ENCODE measurements at regions not wholly inside any gene's neighbourhood (a gene's known extent, or its start where the extent isn't known, plus 50 kb on each side); places are given as distances from the start of the nearest gene placed in this dataset.

DNA sequence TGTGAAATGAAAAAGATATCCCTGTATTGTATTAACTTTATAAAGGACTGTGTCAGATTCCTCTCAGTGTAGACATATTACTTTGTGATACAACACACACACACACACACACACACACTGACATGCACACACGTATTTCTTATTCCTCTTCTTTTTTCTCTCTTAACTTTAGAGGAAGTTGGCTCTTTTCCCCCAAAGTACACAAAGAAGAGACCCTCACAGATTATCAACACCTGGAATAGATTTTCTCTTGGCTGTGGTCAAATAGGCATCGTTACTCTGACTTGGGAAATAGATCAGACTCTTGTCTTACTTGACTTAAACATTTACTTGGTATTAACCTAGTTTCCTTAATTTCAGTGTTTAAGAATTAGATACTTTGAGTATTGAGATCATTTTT lies 792.8 kb downstream of the ADGRL2 start:
- no peak overlapping the region for H2BK5ac ChIP-seq (ENCODE audit: low read length)
- no peak overlapping the region for H2AK5ac ChIP-seq (ENCODE audit: low read depth, low read length)
- H3K4me1 ChIP-seq (ENCODE audit: control insufficient read depth in 2 of 2, insufficient read depth in 1 of 2, low read depth in 1 of 2, low read length in 2 of 2): no peaks in the 10 kb centered on the region
- H4K91ac ChIP-seq (ENCODE audit: low read depth, low read length, poor library complexity): no peak overlapping the region
- H3K4ac ChIP-seq (ENCODE audit: low read length): no peak overlapping the region
- H3K18ac ChIP-seq (ENCODE audit: low read length): no peak overlapping the region
- no peak overlapping the region for H2BK12ac ChIP-seq (ENCODE audit: low read length)
- H3K36me3 ChIP-seq (replicated peaks in 1 of 2; ENCODE audit: control insufficient read depth in 2 of 2, insufficient read depth in 2 of 2, low read length in 2 of 2): no peaks in the 10 kb centered on the region
- H3K23ac ChIP-seq (ENCODE audit: low read depth, low read length, poor library complexity): no peak overlapping the region
- H3K9ac ChIP-seq (ENCODE audit: low read depth, low read length, poor library complexity): no peak overlapping the region
- H3K27ac ChIP-seq (replicated peaks; ENCODE audit: low read length): no peak overlapping the region
- no peak overlapping the region for H2AFZ ChIP-seq (ENCODE audit: low read length)
- no peaks in the 10 kb centered on the region for H3K79me1 ChIP-seq (ENCODE audit: low read depth, low read length)
- no peak overlapping the region for H2BK120ac ChIP-seq (ENCODE audit: low read depth, low read length)
- no peaks in the 10 kb centered on the region for H3K27me3 ChIP-seq (ENCODE audit: control insufficient read depth in 3 of 3, insufficient read depth in 3 of 3, low read depth in 1 of 3, low read length in 3 of 3)
- H4K8ac ChIP-seq (ENCODE audit: low read depth, low read length): no peak overlapping the region
- H3K4me2 ChIP-seq (ENCODE audit: insufficient read depth, low read length, poor library complexity, severe bottlenecking): no peak overlapping the region
- DNase-seq (ENCODE audit: low spot score): no peak
- H2BK15ac ChIP-seq (ENCODE audit: low read length): no peak overlapping the region
- no peaks in the 10 kb centered on the region for H3K9me3 ChIP-seq (replicated peaks in 1 of 2; ENCODE audit: control insufficient read depth in 2 of 2, insufficient read depth in 1 of 2, low read depth in 1 of 2, low read length in 2 of 2)
- WGBS, 2 donors (ENCODE audit: extremely low coverage in 2 of 2, insufficient read length in 2 of 2, insufficient replicate concordance in 1 of 2): no CpG with 5 or more reads among the region's 2 CpGs
- H3K14ac ChIP-seq (ENCODE audit: low read length): no peak overlapping the region
- no peak overlapping the region for H3K4me3 ChIP-seq (ENCODE audit: low read length in 2 of 2)

DNA sequence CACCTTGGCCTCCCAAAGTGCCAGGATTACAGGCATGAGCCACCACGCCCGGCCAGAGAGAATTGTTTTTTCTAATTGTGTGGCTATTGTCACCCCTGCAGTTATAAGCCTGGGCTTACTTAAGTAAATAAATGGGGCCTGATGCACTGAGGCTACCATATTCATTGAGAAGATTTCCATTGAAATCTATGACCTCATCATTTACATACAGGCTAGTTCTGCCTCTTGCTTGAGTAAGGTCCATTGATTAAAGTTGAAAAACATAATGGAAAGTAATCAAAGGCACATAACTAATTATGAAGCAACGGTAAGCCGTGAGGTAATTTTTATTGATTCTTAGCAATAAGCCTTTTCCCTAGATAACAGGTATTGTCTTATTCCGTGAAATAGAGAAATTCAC lies 788.9 kb downstream of the ADGRL2 start:
- no peak overlapping the region for H3K9ac ChIP-seq (ENCODE audit: low read depth, low read length, poor library complexity)
- H2BK5ac ChIP-seq (ENCODE audit: low read length): no peak overlapping the region
- H2AFZ ChIP-seq (ENCODE audit: low read length): no peak overlapping the region
- H2AK5ac ChIP-seq (ENCODE audit: low read depth, low read length): no peak overlapping the region
- H2BK15ac ChIP-seq (ENCODE audit: low read length): no peak overlapping the region
- no peak overlapping the region for H4K91ac ChIP-seq (ENCODE audit: low read depth, low read length, poor library complexity)
- H3K27me3 ChIP-seq (ENCODE audit: control insufficient read depth in 3 of 3, insufficient read depth in 3 of 3, low read depth in 1 of 3, low read length in 3 of 3): no peaks in the 10 kb centered on the region
- no peak overlapping the region for H3K4ac ChIP-seq (ENCODE audit: low read length)
- H3K18ac ChIP-seq (ENCODE audit: low read length): no peak overlapping the region
- H3K4me3 ChIP-seq (ENCODE audit: low read length in 2 of 2): no peak overlapping the region
- WGBS, 2 donors (ENCODE audit: extremely low coverage in 2 of 2, insufficient read length in 2 of 2, insufficient replicate concordance in 1 of 2): no CpG with 5 or more reads among the region's 5 CpGs
- no peak overlapping the region for H3K27ac ChIP-seq (replicated peaks; ENCODE audit: low read length)
- no peak overlapping the region for H3K14ac ChIP-seq (ENCODE audit: low read length)
- no peak overlapping the region for H2BK120ac ChIP-seq (ENCODE audit: low read depth, low read length)
- H3K4me2 ChIP-seq (ENCODE audit: insufficient read depth, low read length, poor library complexity, severe bottlenecking): no peak overlapping the region
- no peaks in the 10 kb centered on the region for H3K4me1 ChIP-seq (ENCODE audit: control insufficient read depth in 2 of 2, insufficient read depth in 1 of 2, low read depth in 1 of 2, low read length in 2 of 2)
- H2BK12ac ChIP-seq (ENCODE audit: low read length): no peak overlapping the region
- H3K36me3 ChIP-seq (replicated peaks in 1 of 2; ENCODE audit: control insufficient read depth in 2 of 2, insufficient read depth in 2 of 2, low read length in 2 of 2): no peaks in the 10 kb centered on the region
- H3K9me3 ChIP-seq (replicated peaks in 1 of 2; ENCODE audit: control insufficient read depth in 2 of 2, insufficient read depth in 1 of 2, low read depth in 1 of 2, low read length in 2 of 2): no peaks in the 10 kb centered on the region
- no peak overlapping the region for H3K23ac ChIP-seq (ENCODE audit: low read depth, low read length, poor library complexity)
- no peak for DNase-seq (ENCODE audit: low spot score)
- no peaks in the 10 kb centered on the region for H3K79me1 ChIP-seq (ENCODE audit: low read depth, low read length)
- no peak overlapping the region for H4K8ac ChIP-seq (ENCODE audit: low read depth, low read length)

DNA sequence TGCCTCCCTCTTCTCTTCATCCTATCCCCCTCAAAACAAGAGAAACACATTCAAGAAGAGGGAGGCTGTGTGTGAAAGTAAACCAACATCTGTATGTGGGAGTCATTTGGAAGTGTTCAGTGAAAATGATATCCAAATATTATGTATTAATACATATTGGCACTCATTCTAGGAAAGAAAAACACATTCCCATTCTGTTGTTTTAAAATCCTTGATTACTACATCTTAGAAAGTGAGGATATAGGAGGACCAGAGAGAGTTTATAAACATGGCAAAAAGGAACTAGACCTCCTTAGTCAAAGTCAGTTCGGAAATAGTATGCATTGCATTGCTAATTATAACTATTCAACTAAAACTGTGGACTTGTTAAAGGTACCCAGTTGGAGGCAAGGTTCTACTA lies 786.6 kb downstream of the ADGRL2 start:
- no peaks in the 10 kb centered on the region for H3K36me3 ChIP-seq (replicated peaks in 1 of 2; ENCODE audit: control insufficient read depth in 2 of 2, insufficient read depth in 2 of 2, low read length in 2 of 2)
- no peak for DNase-seq (ENCODE audit: low spot score)
- WGBS, 2 donors (ENCODE audit: extremely low coverage in 2 of 2, insufficient read length in 2 of 2, insufficient replicate concordance in 1 of 2): no CpG with 5 or more reads among the region's 1 CpG

DNA sequence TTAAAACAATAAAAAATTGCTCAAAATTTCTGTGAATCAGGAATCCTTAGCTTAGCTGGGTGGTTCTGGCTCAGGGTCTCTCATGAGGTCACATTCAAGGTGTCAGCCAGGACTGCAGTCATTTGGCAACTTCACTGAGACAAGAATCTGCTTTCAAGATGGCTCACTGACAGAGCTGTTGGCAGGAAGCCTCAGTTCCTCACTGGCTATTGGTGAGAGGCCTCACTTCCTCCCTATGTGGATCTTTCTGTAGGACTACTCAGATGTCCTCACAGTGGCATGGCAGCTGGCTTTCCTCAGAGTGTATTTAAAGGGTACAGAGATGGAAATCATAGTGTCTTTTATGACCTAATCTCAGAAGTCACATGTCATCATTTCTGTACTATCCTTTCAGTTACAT lies 785.7 kb downstream of the ADGRL2 start:
- no peak overlapping the region for H3K18ac ChIP-seq (ENCODE audit: low read length)
- no peak for DNase-seq (ENCODE audit: low spot score)
- H3K4me2 ChIP-seq (ENCODE audit: insufficient read depth, low read length, poor library complexity, severe bottlenecking): no peak overlapping the region
- no peak overlapping the region for H3K4me3 ChIP-seq (ENCODE audit: low read length in 2 of 2)
- H3K4ac ChIP-seq (ENCODE audit: low read length): no peak overlapping the region
- no peak overlapping the region for H3K14ac ChIP-seq (ENCODE audit: low read length)
- no peak overlapping the region for H2BK120ac ChIP-seq (ENCODE audit: low read depth, low read length)
- no peaks in the 10 kb centered on the region for H3K4me1 ChIP-seq (ENCODE audit: control insufficient read depth in 2 of 2, insufficient read depth in 1 of 2, low read depth in 1 of 2, low read length in 2 of 2)
- no peak overlapping the region for H4K8ac ChIP-seq (ENCODE audit: low read depth, low read length)
- H3K27me3 ChIP-seq (ENCODE audit: control insufficient read depth in 3 of 3, insufficient read depth in 3 of 3, low read depth in 1 of 3, low read length in 3 of 3): no peaks in the 10 kb centered on the region
- no peak overlapping the region for H2BK12ac ChIP-seq (ENCODE audit: low read length)
- H3K23ac ChIP-seq (ENCODE audit: low read depth, low read length, poor library complexity): no peak overlapping the region
- no peak overlapping the region for H2BK5ac ChIP-seq (ENCODE audit: low read length)
- no peak overlapping the region for H4K91ac ChIP-seq (ENCODE audit: low read depth, low read length, poor library complexity)
- H2AFZ ChIP-seq (ENCODE audit: low read length): peak overlapping the region; percentile 41
- no peaks in the 10 kb centered on the region for H3K9me3 ChIP-seq (replicated peaks in 1 of 2; ENCODE audit: control insufficient read depth in 2 of 2, insufficient read depth in 1 of 2, low read depth in 1 of 2, low read length in 2 of 2)
- no peak overlapping the region for H2AK5ac ChIP-seq (ENCODE audit: low read depth, low read length)
- H3K36me3 ChIP-seq (replicated peaks in 1 of 2; ENCODE audit: control insufficient read depth in 2 of 2, insufficient read depth in 2 of 2, low read length in 2 of 2): no peaks in the 10 kb centered on the region
- no peak overlapping the region for H3K9ac ChIP-seq (ENCODE audit: low read depth, low read length, poor library complexity)
- no peaks in the 10 kb centered on the region for H3K79me1 ChIP-seq (ENCODE audit: low read depth, low read length)
- no peak overlapping the region for H2BK15ac ChIP-seq (ENCODE audit: low read length)
- H3K27ac ChIP-seq (replicated peaks; ENCODE audit: low read length): no peak overlapping the region

More for the DNA sequence above, 786.6 kb downstream of the ADGRL2 start:
- Histone ChIP-seq H3K4ac (ENCODE audit: low read length) (no peak overlapping the region), H2AFZ (ENCODE audit: low read length) (no peak overlapping the region), H3K14ac (ENCODE audit: low read length) (no peak overlapping the region), H3K18ac (ENCODE audit: low read length) (no peak overlapping the region), H2BK15ac (ENCODE audit: low read length) (no peak overlapping the region), H3K9me3 (replicated peaks in 1 of 2; ENCODE audit: control insufficient read depth in 2 of 2, insufficient read depth in 1 of 2, low read depth in 1 of 2, low read length in 2 of 2) (no peaks in the 10 kb centered on the region), H2BK120ac (ENCODE audit: low read depth, low read length) (no peak overlapping the region), H4K91ac (ENCODE audit: low read depth, low read length, poor library complexity) (no peak overlapping the region), H3K27me3 (ENCODE audit: control insufficient read depth in 3 of 3, insufficient read depth in 3 of 3, low read depth in 1 of 3, low read length in 3 of 3) (no peaks in the 10 kb centered on the region), H2AK5ac (ENCODE audit: low read depth, low read length) (no peak overlapping the region), H2BK5ac (ENCODE audit: low read length) (no peak overlapping the region), H4K8ac (ENCODE audit: low read depth, low read length) (no peak overlapping the region), H3K27ac (replicated peaks; ENCODE audit: low read length) (no peak overlapping the region), H3K4me1 (ENCODE audit: control insufficient read depth in 2 of 2, insufficient read depth in 1 of 2, low read depth in 1 of 2, low read length in 2 of 2) (no peaks in the 10 kb centered on the region), H3K9ac (ENCODE audit: low read depth, low read length, poor library complexity) (no peak overlapping the region), H3K4me2 (ENCODE audit: insufficient read depth, low read length, poor library complexity, severe bottlenecking) (no peak overlapping the region), H3K79me1 (ENCODE audit: low read depth, low read length) (no peaks in the 10 kb centered on the region), H3K23ac (ENCODE audit: low read depth, low read length, poor library complexity) (no peak overlapping the region), H2BK12ac (ENCODE audit: low read length) (no peak overlapping the region), H3K4me3 (ENCODE audit: low read length in 2 of 2) (no peak overlapping the region)
